ENCODE measurements at regions not wholly inside any gene's neighbourhood (a gene's known extent, or its start where the extent isn't known, plus 50 kb on each side); places are given as distances from the start of the nearest gene placed in this dataset.

DNA sequence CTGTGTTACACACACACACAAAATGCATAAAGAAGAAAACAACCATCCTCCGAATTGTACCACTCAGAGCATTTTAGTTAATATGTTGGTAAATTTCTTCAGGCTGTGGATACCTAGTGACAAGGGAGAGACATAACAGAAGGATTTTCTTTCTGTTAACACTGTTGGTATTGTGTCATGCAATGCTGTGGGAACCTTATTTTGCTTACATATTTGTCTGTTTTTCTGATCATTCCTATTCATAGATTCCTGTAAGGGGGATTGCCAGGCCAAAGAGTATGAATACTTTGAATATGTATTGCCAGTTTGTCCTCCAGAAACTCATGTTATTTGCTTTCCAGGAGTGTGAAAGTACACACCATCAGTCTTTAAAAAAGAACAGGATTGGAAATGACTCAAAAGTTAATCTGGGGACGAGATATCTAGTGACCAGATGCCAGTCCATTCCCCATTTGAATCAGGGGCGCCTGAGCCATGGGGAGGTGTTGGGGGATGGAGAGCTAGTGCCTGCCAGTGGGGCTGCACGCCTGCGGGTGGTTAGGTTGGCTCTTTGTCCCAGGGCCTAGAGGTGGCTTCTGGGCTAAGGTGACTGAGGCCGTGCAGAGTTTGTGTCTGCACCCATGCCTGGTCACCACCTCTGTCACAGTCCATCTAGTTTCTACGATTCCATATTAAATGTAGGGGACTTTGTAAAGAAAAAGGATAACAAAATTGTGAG is 142.0 kb downstream of the PTPN20 start:
- no peaks in the 10 kb centered on the region for H3K4me1 ChIP-seq
- DNase-seq: no peak
- H3K9me3 ChIP-seq: no peaks in the 10 kb centered on the region
- intact Hi-C loops (cut with DNase I): no loop called here
- no peak overlapping the region for H3K27ac ChIP-seq
- TF ChIP-seq POLR2AphosphoS5 (IDR thresholded peaks at IDR 0.05): no peak
- TF ChIP-seq, protein P1, sequence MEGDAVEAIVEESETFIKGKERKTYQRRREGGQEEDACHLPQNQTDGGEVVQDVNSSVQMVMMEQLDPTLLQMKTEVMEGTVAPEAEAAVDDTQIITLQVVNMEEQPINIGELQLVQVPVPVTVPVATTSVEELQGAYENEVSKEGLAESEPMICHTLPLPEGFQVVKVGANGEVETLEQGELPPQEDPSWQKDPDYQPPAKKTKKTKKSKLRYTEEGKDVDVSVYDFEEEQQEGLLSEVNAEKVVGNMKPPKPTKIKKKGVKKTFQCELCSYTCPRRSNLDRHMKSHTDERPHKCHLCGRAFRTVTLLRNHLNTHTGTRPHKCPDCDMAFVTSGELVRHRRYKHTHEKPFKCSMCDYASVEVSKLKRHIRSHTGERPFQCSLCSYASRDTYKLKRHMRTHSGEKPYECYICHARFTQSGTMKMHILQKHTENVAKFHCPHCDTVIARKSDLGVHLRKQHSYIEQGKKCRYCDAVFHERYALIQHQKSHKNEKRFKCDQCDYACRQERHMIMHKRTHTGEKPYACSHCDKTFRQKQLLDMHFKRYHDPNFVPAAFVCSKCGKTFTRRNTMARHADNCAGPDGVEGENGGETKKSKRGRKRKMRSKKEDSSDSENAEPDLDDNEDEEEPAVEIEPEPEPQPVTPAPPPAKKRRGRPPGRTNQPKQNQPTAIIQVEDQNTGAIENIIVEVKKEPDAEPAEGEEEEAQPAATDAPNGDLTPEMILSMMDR (IDR thresholded peaks at IDR 0.05): no peak
- no peak for TF ChIP-seq POLR2A (IDR thresholded peaks at IDR 0.05)
- no peak for TF ChIP-seq EP300 (IDR thresholded peaks at IDR 0.05)
- H3K36me3 ChIP-seq: no peaks in the 10 kb centered on the region
- H3K4me3 ChIP-seq: no peak overlapping the region
- no peaks in the 10 kb centered on the region for H3K27me3 ChIP-seq
- WGBS, 2 donors: 86 to 88% methylated on average over 7 of the region's 7 CpGs

DNA sequence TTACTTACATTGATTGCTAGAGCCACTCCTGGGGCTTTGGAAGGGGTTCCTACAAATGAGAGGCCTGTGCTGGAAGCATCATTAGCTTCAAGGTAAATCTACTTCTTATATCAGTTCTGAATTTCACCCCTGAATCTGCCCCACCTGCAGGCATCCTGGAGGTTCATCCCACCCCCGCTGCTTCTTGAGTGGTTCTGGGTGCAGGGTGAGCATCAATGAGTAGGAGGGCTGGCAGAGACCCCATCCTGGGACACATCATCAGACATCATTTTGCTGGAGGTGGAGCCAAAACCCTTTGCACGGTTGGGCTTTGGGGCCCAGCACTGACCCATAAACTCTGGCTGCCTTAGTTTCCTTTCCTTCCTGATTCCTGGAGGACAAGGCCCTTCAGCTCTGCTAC is 143.7 kb downstream of the PTPN20 start:
- intact Hi-C loops (cut with DNase I): no loop called here
- H3K9me3 ChIP-seq: no peaks in the 10 kb centered on the region
- H3K27ac ChIP-seq: no peak overlapping the region
- DNase-seq: no peak
- 86 to 94% methylated on average over 2 of the region's 2 CpGs for WGBS, 2 donors
- no peaks in the 10 kb centered on the region for H3K4me1 ChIP-seq
- TF ChIP-seq, protein P1 (IDR thresholded peaks at IDR 0.05): no peak
- TF ChIP-seq POLR2AphosphoS5 (IDR thresholded peaks at IDR 0.05): no peak
- no peak for TF ChIP-seq POLR2A (IDR thresholded peaks at IDR 0.05)
- TF ChIP-seq EP300 (IDR thresholded peaks at IDR 0.05): no peak
- H3K4me3 ChIP-seq: no peak overlapping the region
- H3K27me3 ChIP-seq: no peaks in the 10 kb centered on the region
- no peaks in the 10 kb centered on the region for H3K36me3 ChIP-seq

DNA sequence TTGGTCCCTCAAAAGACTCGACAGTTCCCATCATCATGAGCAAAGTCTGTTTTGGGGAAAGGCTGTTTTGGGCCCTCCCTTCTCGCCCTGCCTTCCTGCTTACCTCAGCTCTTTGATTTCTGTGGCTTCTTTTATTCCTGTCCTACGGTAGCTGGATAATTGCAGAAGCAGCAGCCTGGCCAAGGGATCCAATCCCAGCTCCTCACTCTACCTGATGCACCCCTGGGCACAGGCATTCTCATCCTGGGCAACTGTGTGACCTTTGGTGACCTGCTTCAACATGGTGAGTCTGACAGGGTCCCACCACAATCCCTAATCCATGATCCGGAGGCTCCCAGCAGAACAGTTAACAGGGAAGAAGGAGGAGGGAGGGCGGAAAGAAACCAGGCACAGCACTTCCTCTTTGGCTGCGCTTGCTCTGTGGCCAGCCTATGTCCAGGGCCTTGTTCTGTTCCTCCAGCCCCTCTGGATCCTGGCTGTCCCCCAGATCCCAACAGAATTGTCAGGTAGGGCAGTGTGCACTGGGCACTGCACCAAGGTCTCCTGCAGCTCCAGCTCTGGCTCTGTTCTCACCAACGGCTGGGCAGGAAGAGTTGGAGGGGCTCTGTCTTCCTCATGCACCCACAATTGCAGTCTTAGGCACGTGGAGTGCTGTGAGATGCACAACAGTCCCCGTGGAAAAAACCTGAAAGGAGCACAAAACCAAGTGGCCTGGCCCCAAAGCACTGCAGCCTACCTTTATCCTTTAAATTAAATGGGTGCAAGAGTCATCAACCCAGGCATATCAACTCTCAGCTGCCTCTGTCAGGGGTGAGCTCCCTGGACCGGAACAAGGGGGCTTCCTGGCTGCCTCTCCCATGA is 144.4 kb downstream of the PTPN20 start:
- 81 to 85% methylated on average over 10 of the region's 10 CpGs for WGBS, 2 donors
- H3K9me3 ChIP-seq: no peaks in the 10 kb centered on the region
- no peaks in the 10 kb centered on the region for H3K27me3 ChIP-seq
- H3K36me3 ChIP-seq: no peaks in the 10 kb centered on the region
- TF ChIP-seq POLR2AphosphoS5 (IDR thresholded peaks at IDR 0.05) (no peak), POLR2A (IDR thresholded peaks at IDR 0.05) (no peak), EP300 (IDR thresholded peaks at IDR 0.05) (no peak)
- TF ChIP-seq, protein P1 (IDR thresholded peaks at IDR 0.05): no peak
- no peak overlapping the region for H3K4me3 ChIP-seq
- no peak overlapping the region for H3K27ac ChIP-seq
- intact Hi-C loops (cut with DNase I): no loop called here
- DNase-seq: no peak
- no peaks in the 10 kb centered on the region for H3K4me1 ChIP-seq

DNA sequence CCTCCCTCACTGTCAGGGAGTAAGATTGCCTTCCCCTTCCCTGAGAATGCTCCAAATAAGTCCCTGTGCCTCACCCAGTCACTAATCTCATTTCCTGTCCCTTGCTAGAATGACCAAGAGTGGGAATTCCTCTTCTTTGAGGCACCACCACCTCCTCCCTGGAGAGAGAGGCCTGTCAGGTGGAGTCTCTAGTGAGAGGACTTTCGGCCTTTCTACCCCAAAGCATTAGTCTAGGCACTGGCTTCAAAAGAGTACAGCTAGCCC is 145.0 kb downstream of the PTPN20 start:
- Histone ChIP-seq H3K9me3 (no peaks in the 10 kb centered on the region), H3K27ac (no peak overlapping the region), H3K4me1 (no peaks in the 10 kb centered on the region), H3K27me3 (no peaks in the 10 kb centered on the region), H3K4me3 (no peak overlapping the region), H3K36me3 (no peaks in the 10 kb centered on the region)
- intact Hi-C loops (cut with DNase I): no loop called here
- no peak for DNase-seq
- TF ChIP-seq POLR2AphosphoS5 (IDR thresholded peaks at IDR 0.05) (no peak), POLR2A (IDR thresholded peaks at IDR 0.05) (no peak), EP300 (IDR thresholded peaks at IDR 0.05) (no peak)
- TF ChIP-seq, protein P1 (IDR thresholded peaks at IDR 0.05): no peak
- 84 to 88% methylated on average over 1 of the region's 1 CpG for WGBS, 2 donors

All from sigmoid colon (tissue), 6 donors.